8988T (cell line): ENCODE measurements at regions not wholly inside any gene's neighbourhood (a gene's known extent, or its start where the extent isn't known, plus 50 kb on each side); places are given as distances from the start of the nearest gene placed in this dataset.
"Not testable (repeated sequence)": the region's sequence is repeated elsewhere in the genome, so short reads cannot be mapped to it uniquely, and the experiment has no call there.

ENCODE experiments used
- DNase-seq: peaks from one replicate; pipeline ENCODE4 v3.0.0; 2011

DNA sequence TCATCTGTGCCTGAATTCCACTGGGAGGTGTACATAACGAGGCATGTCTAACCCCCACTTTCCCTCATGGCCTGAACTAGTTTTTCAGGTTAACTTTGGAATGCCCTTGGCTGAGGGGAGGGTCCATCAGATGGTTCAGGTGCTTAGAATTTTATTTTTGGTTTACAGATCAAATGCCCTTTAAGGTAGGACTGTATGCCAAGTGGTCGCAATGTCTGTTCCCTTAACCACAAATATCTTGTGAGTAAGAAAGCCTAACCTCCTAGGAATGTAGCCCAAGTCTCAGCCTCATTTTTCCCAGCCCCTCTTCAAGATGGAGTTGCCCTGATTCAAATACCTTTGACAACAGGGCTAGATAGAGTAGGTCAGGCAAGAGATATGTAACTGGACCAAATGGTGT is 78.4 kb downstream of the RNASET2 start:
- no peak for DNase-seq

- no peak for DNase-seq
These were observed 79.0 kb downstream of the RNASET2 start for GRCh38 chr6:166877349-166877748.

- no peak for DNase-seq
These were observed 83.8 kb downstream of the RNASET2 start for GRCh38 chr6:166872531-166873009.

DNA sequence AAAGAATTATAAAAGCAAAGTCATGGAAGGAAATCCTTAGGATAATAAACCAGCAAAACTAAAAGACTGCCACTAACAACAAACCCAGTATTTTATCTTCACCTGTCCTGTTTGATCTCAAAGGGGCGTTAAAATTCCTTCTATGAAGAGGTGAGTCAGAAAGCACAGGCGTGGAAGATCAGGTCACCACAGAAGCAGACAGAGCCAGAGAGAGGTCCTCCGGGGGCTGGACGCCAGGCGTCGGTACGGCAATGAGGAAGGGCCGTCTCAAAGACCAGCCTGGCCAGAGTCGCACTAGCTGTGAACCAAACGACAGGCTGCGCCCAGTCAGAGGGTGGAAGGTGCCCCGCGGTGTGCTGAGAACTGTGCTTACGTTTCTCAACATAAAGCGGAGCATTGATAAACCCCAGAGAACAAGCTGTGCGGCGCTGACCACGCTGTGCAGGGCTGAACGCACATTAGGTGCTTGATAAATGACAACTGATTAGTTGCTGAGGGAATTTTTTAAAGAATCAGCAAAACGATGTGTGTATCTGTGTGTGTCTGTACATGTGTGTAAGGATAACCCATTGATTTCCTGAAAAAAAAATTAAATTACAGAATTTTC is 85.6 kb downstream of the RNASET2 start:
- DNase-seq = no peak

DNA sequence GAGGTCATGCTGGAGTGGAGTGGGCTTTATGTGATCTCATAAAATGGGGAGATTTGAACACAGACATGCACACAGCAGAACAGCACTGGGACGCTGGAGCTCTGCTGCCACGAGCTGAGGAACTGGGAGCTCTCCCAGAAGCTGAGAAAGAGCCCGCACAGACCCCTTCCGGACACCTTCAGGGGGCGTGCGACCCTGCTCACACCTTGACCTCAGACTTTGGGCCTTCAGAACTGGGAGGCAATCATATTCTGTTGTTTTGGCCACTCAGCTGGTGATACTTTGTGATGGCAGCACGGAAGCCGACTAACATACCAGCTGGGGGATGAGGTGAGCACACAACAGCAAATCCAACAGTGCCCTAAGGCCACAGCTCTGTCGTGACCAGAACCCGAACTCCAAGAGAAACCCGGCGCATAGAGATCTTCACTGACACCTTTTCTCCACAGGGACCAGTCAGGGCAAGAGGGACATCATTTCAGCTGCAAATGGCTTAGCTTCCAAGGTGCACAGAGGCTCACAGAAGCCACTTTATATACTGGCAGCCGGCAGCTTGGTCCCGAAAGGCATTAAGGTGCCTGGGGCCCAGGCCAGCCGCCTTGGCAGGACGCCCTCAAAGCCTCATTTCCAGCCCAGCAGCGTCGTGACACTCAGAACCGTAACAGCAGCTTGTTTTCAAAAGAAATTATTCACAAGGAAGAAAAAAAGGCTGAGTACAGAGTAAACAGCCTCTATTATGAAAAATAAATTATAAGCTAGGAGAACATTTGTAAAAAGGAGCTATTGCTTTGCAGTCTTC is 89.3 kb downstream of the RNASET2 start:
- DNase-seq = no peak

DNA sequence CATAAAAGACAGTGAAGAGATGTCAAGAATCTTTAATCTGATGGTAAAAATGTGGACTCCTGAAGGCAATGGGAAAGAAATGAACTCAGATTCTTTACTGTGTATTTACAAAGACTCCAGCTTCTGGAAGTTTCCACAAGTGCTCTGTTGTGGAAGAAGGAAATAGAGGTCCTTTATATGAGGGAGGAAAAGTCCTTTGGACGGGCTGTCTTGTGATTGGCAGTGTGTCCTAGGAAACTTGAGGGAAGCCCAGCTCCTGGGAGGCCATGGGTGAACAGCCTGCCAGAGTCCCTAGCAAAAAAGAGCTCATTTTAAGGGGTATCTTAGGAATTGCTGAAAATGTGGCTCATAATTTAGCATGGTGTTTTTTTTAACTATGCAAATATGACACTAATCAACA is 92.0 kb downstream of the RNASET2 start:
- no peak for DNase-seq

GRCh38 chr6:166862978-166863530 is 93.3 kb downstream of the RNASET2 start:
- DNase-seq = no peak

GRCh38 chr6:166862287-166862977 is 93.9 kb downstream of the RNASET2 start:
- peak; percentile 41 for DNase-seq

- DNase-seq = no peak
These were observed 94.4 kb downstream of the RNASET2 start for GRCh38 chr6:166861961-166862286.

DNA sequence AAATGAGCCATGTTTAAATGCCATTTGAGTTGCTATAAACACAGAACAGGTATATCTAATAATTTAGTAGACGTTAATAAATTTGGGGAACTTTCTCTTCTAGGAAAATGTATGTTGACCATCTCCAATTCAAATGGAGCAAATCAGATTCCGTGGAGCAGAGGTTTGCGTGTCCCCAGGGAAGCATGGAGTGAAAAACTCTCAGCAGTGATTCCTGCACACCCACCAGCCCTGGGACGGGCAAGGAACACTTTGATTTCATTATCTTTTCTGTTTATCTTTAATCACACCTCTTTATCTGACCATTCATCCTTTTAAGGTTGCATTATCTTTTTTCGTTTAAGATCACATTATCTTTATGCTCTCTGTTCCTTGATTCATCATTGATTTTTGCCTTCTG is 95.0 kb downstream of the RNASET2 start:
- no peak for DNase-seq

DNA sequence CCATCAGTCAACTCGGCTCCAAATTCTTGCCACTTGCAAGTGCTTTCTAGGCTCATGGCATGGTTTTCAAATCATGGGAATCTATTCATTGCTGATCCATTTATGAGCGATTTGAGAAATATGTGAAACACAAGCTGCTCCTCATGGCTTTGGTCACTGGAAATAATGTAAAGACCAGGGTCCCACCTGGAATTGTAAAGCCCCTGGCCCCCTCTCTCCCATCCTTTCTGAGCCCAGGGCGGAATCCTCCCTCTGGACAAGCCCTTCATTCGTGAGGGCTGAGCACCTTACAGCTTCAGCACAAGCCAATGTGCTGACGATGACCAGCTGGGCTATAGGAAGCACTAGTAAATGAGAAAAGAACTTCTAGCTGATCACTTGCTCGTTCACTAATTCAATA is 96.0 kb downstream of the RNASET2 start:
- DNase-seq = no peak

GRCh38 chr6:166855416-166855815 is 100.9 kb downstream of the RNASET2 start:
- DNase-seq = no peak

GRCh38 chr6:166853371-166854325 is 102.7 kb downstream of the RNASET2 start:
- DNase-seq = no peak

DNA sequence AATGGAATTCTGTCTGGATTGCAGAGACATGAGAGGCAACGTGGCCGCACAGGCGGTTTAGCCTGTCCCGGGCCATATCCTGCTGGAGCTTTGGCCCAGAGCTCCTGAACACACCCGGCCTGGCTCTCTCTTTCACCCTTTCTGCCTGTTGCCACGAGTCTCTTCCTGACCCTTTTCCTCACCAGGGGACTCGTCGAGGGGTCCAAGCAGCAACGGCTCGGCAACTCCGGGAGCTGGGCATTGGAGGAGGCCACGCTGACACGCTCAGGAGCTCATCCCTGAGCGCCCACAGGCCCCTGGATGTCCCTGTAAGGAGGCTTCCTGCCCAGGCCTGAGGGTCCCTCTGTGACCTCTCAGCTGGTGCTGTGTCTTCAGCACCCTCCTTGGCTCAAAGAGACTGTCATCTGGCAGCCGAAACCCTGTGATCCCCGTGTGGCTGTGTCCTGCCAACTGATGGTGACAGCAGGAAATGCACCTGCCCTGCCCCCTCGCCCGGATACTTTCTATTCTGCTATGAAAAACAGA is 103.8 kb downstream of the RNASET2 start:
- no peak for DNase-seq

DNA sequence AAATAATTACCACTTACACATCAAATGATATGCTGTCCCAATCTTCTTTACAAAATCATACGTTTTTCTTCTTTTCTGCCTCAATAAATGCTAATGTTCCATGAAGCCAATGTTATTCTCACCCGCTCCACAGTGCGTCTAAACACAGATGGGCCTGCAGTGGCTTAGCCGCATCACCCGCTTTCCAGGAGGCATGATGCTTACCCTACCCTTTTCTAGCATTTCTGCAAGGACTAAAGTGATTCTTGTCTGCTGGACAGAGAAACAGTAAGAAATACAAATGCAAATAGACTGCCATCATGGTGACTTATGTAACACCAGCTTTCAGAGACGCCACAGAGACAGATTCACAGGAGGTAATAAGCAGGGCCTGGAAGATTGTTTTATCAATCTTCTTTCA is 104.4 kb downstream of the RNASET2 start:
- DNase-seq = no peak

- no peak for DNase-seq
These were observed 104.9 kb downstream of the RNASET2 start for GRCh38 chr6:166851426-166851825.

DNA sequence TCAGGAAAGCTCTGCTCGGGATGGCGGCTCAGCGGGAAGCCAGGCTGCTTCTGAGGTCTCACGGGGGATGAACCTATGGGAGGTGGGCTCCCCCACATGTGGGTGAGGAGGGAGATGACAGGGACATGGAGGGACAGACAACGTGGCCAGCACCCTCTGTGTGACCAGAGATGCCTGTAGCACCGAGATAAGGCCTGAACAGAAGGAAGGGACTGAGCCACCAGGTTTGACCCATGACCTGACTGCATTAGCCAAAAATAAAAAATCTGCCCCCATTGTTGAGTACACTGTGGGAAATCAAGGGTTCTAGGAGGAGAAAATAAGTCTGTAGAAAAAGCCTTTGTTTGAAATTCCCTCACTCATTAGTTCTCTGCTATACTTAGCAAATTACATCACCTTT is 105.7 kb downstream of the RNASET2 start:
- no peak for DNase-seq

GRCh38 chr6:166849749-166850183 is 106.6 kb downstream of the RNASET2 start:
- no peak for DNase-seq

- DNase-seq = no peak
These were observed 107.2 kb downstream of the RNASET2 start for GRCh38 chr6:166848979-166849748.

DNA sequence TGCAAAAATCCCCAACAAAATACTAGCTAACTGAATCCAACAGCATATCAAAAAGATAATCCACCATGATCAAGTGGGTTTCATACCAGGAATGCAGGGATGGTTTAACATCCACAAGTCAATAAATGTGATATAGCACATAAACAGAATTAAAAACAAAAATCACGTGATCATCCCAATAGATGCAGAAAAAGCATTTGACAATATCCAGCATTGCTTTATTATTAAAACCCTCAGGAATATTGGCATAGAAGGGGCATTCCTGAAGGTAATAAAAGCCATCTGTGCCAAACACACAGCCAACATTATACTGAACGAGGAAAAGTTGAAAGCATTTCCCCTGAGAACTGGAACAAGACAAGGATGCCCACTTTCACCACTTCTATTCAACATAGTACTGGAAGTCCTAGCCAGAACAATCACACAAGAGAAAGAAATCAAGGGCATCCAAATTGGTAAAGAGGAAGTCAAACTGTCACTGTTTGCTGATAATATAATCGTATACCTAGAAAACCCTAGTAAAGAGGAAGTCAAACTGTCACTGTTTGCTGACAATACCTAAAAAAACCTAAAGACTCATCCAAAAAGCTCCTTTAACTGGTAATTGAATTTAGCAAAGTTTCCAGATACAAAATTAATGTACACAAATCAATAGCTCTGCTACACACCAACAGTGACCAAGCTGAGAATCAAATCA is 109.8 kb downstream of the RNASET2 start:
- DNase-seq = not testable (repeated sequence)

DNA sequence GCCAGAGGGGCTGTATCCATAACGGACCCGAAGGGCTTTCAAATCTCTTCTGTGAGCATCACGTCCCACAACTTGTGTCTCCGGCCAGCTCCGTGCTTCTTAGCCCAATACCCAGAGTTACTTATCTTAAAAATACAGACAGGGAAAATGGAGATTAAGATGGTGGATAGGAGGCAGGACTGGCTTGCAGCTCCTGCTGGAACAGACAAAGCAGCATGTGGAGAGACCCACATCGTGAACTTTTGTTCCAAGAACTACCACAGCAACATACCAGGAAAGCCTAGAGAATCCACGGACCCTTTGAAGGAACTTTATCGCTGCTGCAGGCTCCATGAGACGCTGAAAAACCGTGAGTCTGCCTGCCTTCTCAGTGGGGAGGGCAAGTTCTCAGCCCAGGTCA is 113.7 kb downstream of the RNASET2 start:
- DNase-seq = no peak
